ENCODE measurements at regions not wholly inside any gene's neighbourhood (a gene's known extent, or its start where the extent isn't known, plus 50 kb on each side); places are given as distances from the start of the nearest gene placed in this dataset.

- no peak for DNase-seq (ENCODE audit: low read depth)
- no peak overlapping the region for H3K4me3 ChIP-seq (ENCODE audit: low read length)
- TF ChIP-seq CTCF (conservative IDR thresholded peaks at IDR 0.05; ENCODE audit: low read depth, low read length) = no peak
Measured at GRCh38 chr6:90456001-90456400, 130.9 kb downstream of the MAP3K7 start.

- no peak overlapping the region for H3K4me3 ChIP-seq (ENCODE audit: low read length)
- no peak for TF ChIP-seq CTCF (conservative IDR thresholded peaks at IDR 0.05; ENCODE audit: low read depth, low read length)
- DNase-seq (ENCODE audit: low read depth) = no peak
Measured at GRCh38 chr6:90454836-90455427, 131.9 kb downstream of the MAP3K7 start.

- no peak overlapping the region for H3K4me3 ChIP-seq (ENCODE audit: low read length)
- DNase-seq (ENCODE audit: low read depth) = no peak
- no peak for TF ChIP-seq CTCF (conservative IDR thresholded peaks at IDR 0.05; ENCODE audit: low read depth, low read length)
Measured at GRCh38 chr6:90450268-90450953, 136.5 kb downstream of the MAP3K7 start.

GRCh38 chr6:90449311-90449710, 137.6 kb downstream of the MAP3K7 start:
- DNase-seq (ENCODE audit: low read depth) = no peak
- TF ChIP-seq CTCF (conservative IDR thresholded peaks at IDR 0.05; ENCODE audit: low read depth, low read length) = no peak
- no peak overlapping the region for H3K4me3 ChIP-seq (ENCODE audit: low read length)

GRCh38 chr6:90448836-90449235, 138.0 kb downstream of the MAP3K7 start:
- DNase-seq (ENCODE audit: low read depth) = no peak
- TF ChIP-seq CTCF (conservative IDR thresholded peaks at IDR 0.05; ENCODE audit: low read depth, low read length) = no peak
- no peak overlapping the region for H3K4me3 ChIP-seq (ENCODE audit: low read length)

- DNase-seq (ENCODE audit: low read depth) = no peak
- TF ChIP-seq CTCF (conservative IDR thresholded peaks at IDR 0.05; ENCODE audit: low read depth, low read length) = no peak
- H3K4me3 ChIP-seq (ENCODE audit: low read length) = no peak overlapping the region
Measured at GRCh38 chr6:90446164-90446563, 140.7 kb downstream of the MAP3K7 start.

GRCh38 chr6:90445533-90446108, 141.3 kb downstream of the MAP3K7 start:
- DNase-seq (ENCODE audit: low read depth) = no peak
- no peak for TF ChIP-seq CTCF (conservative IDR thresholded peaks at IDR 0.05; ENCODE audit: low read depth, low read length)
- no peak overlapping the region for H3K4me3 ChIP-seq (ENCODE audit: low read length)

Measured in retinal pigment epithelial cell (primary cell).